ENCODE measurements at regions not wholly inside any gene's neighbourhood (a gene's known extent, or its start where the extent isn't known, plus 50 kb on each side); places are given as distances from the start of the nearest gene placed in this dataset.

- H3K9ac ChIP-seq (replicated peaks; ENCODE audit: extremely low read depth, insufficient read depth, low read length) = no peak overlapping the region
- no peaks in the 10 kb centered on the region for H3K4me1 ChIP-seq (ENCODE audit: control insufficient read depth, extremely low read depth, insufficient read depth, low read length)
- FAIRE-seq (no peak), DNase-seq (ENCODE audit: low read depth, low spot score) (no peak)
- no peak overlapping the region for H3K4me2 ChIP-seq (ENCODE audit: insufficient read depth, low read length)
- ChIA-PET POLR2A (no interaction called here), CTCF (no interaction called here)
- intact Hi-C loops (cut with micrococcal nuclease) = no loop called here
- dilution Hi-C loops (cut with MboI; ENCODE audit: extremely low pct_ligation_motif_present, low sequenced_read_pairs) = no loop called here
- H3K36me3 ChIP-seq (ENCODE audit: control insufficient read depth in 2 of 2, extremely low read depth in 1 of 2, insufficient read depth in 2 of 2, low read length in 2 of 2) = no peaks in the 10 kb centered on the region
- BruUV-seq (replicated peaks) = no TSS peak
- no peaks in the 10 kb centered on the region for H3K9me1 ChIP-seq (replicated peaks; ENCODE audit: control insufficient read depth, extremely low read depth, insufficient read depth, low read length)
- H3K4me3 ChIP-seq (replicated peaks in 1 of 3; ENCODE audit: insufficient read depth in 1 of 3, low read depth in 1 of 3, low read length in 3 of 3) = no peak overlapping the region
- no peak overlapping the region for H2AFZ ChIP-seq (ENCODE audit: low read depth, low read length)
- H3K79me2 ChIP-seq (ENCODE audit: control insufficient read depth, insufficient read depth, low read length) = no peaks in the 10 kb centered on the region
- no peaks in the 10 kb centered on the region for H3K9me3 ChIP-seq (replicated peaks; ENCODE audit: control insufficient read depth, insufficient read depth, low read length)
- TF ChIP-seq FOS (IDR thresholded peaks at IDR 0.05; ENCODE audit: borderline replicate concordance, insufficient read depth, low read length) = no peak
- no peak for TF ChIP-seq GATA2 (IDR thresholded peaks at IDR 0.05; ENCODE audit: insufficient read depth, insufficient read length, low read depth, low read length)
- TF ChIP-seq EZH2 (IDR thresholded peaks at IDR 0.05; ENCODE audit: borderline replicate concordance, low read depth, low read length, severe bottlenecking) = no peak
- no peak for TF ChIP-seq POLR2AphosphoS5 (IDR thresholded peaks at IDR 0.05; ENCODE audit: insufficient read depth, low read depth, low read length)
- TF ChIP-seq MYC (IDR thresholded peaks at IDR 0.05; ENCODE audit: low read depth, low read length) = no peak
- TF ChIP-seq CTCF (IDR thresholded peaks at IDR 0.05; ENCODE audit: extremely low read depth in 1 of 2, insufficient read depth in 1 of 2, low read depth in 1 of 2, low read length in 2 of 2) = no peak
- TF ChIP-seq JUN (IDR thresholded peaks at IDR 0.05; ENCODE audit: borderline replicate concordance, insufficient read depth, insufficient read length, low read depth) = no peak
- no peak for TF ChIP-seq MAX (IDR thresholded peaks at IDR 0.05; ENCODE audit: insufficient read depth, insufficient read length)
- no peak for TF ChIP-seq POLR2A (IDR thresholded peaks at IDR 0.05; ENCODE audit: low read depth, low read length)
- no peak overlapping the region for H3K27ac ChIP-seq (ENCODE audit: insufficient read depth, low read depth, low read length)
- no peaks in the 10 kb centered on the region for H3K27me3 ChIP-seq (ENCODE audit: control insufficient read depth in 2 of 2, insufficient read depth in 2 of 2, low read length in 2 of 2)
- H4K20me1 ChIP-seq (replicated peaks; ENCODE audit: control insufficient read depth, extremely low read depth, insufficient read depth, low read length) = no peaks in the 10 kb centered on the region
Measured at GRCh38 chr15:97144377-97144711, 813.8 kb downstream of the NR2F2 start.

Measured in endothelial cell of umbilical vein (primary cell).